H9 (cell line): ENCODE measurements at regions not wholly inside any gene's neighbourhood (a gene's known extent, or its start where the extent isn't known, plus 50 kb on each side); places are given as distances from the start of the nearest gene placed in this dataset.

Experiments used
- DNase-seq: peaks from one replicate; pipeline ENCODE4 v3.0.0-alpha.2; 2017
- H2AFZ ChIP-seq: one replicate; pipeline ENCODE4 v1.6.1; 2013; ENCODE audit warnings: mild to moderate bottlenecking, low read length, control low read depth, moderate library complexity
- H2AK5ac ChIP-seq: 2 replicates; pipeline ENCODE4 v1.6.1; 2013; ENCODE audit warnings: low read length, control low read depth, mixed read lengths; ENCODE audit not compliant: insufficient read length
- H2BK120ac ChIP-seq: one replicate; pipeline ENCODE4 v1.6.1; 2013; ENCODE audit warnings: low read depth, mild to moderate bottlenecking, low read length, control low read depth, inconsistent platforms; ENCODE audit not compliant: poor library complexity, severe bottlenecking
- H2BK12ac ChIP-seq: 2 replicates; pipeline ENCODE4 v1.6.1; 2013; ENCODE audit warnings: low read length, control low read depth, mixed read lengths, low read depth; ENCODE audit not compliant: insufficient read length
- H2BK15ac ChIP-seq: 2 replicates; pipeline ENCODE4 v1.6.1; 2013; ENCODE audit warnings: low read depth, low read length, control low read depth
- H2BK20ac ChIP-seq: one replicate; pipeline ENCODE4 v1.6.1; 2013; ENCODE audit warnings: low read depth, mild to moderate bottlenecking, low read length, control low read depth, inconsistent platforms; ENCODE audit not compliant: poor library complexity, severe bottlenecking
- H2BK5ac ChIP-seq: 2 replicates; pipeline ENCODE4 v1.6.1; 2013; ENCODE audit warnings: low read length, control low read depth, mixed read lengths; ENCODE audit not compliant: insufficient read length
- H3K14ac ChIP-seq: 2 replicates; pipeline ENCODE4 v1.6.1; 2013; ENCODE audit warnings: low read length, control low read depth; ENCODE audit not compliant: insufficient read depth
- H3K18ac ChIP-seq: 2 replicates; pipeline ENCODE4 v1.6.1; 2013; ENCODE audit warnings: low read depth, mild to moderate bottlenecking, mixed read lengths, low read length, control low read depth; ENCODE audit not compliant: insufficient read length
- H3K23ac ChIP-seq: 2 replicates; pipeline ENCODE4 v1.6.1; 2013; ENCODE audit warnings: low read length, control low read depth, mixed read lengths, low read depth; ENCODE audit not compliant: insufficient read length
- H3K23me2 ChIP-seq: 2 replicates; pipeline ENCODE4 v1.6.1; 2013; ENCODE audit warnings: low read depth, mild to moderate bottlenecking, mixed read lengths, low read length, control low read depth; ENCODE audit not compliant: insufficient read length, poor library complexity, severe bottlenecking
- H3K27ac ChIP-seq: 2 replicates; pipeline ENCODE4 v1.5.1; 2013; ENCODE audit warnings: low read length, control low read depth, mixed read lengths, low read depth; ENCODE audit not compliant: insufficient read length
- H3K27me3 ChIP-seq: 2 replicates; pipeline ENCODE4 v1.6.1; 2013; ENCODE audit warnings: low read length, control low read depth, inconsistent platforms; ENCODE audit not compliant: insufficient read depth
- H3K4ac ChIP-seq: 2 replicates; pipeline ENCODE4 v1.6.1; 2013; ENCODE audit warnings: low read depth, mild to moderate bottlenecking, control low read depth, inconsistent platforms, low read length, moderate library complexity
- H3K4me1 ChIP-seq: 2 replicates; pipeline ENCODE4 v1.6.1; 2013; ENCODE audit warnings: low read length, control low read depth, inconsistent platforms; ENCODE audit not compliant: insufficient read depth
- H3K4me2 ChIP-seq: 2 replicates; pipeline ENCODE4 v1.6.1; 2013; ENCODE audit warnings: low read length, control low read depth, mixed read lengths; ENCODE audit not compliant: insufficient read length, insufficient read depth
- H3K56ac ChIP-seq: 2 replicates; pipeline ENCODE4 v1.6.1; 2013; ENCODE audit warnings: low read depth, mild to moderate bottlenecking, mixed read lengths, low read length, control low read depth; ENCODE audit not compliant: insufficient read length
- H3K79me1 ChIP-seq: 2 replicates; pipeline ENCODE4 v1.6.1; 2013; ENCODE audit warnings: low read depth, mild to moderate bottlenecking, moderate library complexity, low read length, control low read depth, inconsistent platforms; ENCODE audit not compliant: insufficient read depth, poor library complexity, severe bottlenecking
- H3K79me2 ChIP-seq: 2 replicates; pipeline ENCODE4 v1.6.1; 2013; ENCODE audit warnings: low read length, control low read depth, inconsistent platforms; ENCODE audit not compliant: insufficient read depth
- H3K9ac ChIP-seq: 2 replicates; pipeline ENCODE4 v1.6.1; 2013; ENCODE audit warnings: low read length, control low read depth, mixed read lengths; ENCODE audit not compliant: insufficient read length; ENCODE audit errors: extremely low read depth
- H3K9me3 ChIP-seq: one replicate; pipeline ENCODE4 v1.6.1; 2013; ENCODE audit warnings: low read depth, low read length, inconsistent platforms; ENCODE audit not compliant: control insufficient read depth
- H3T11ph ChIP-seq: one replicate; pipeline ENCODE4 v1.6.1; 2013; ENCODE audit warnings: mild to moderate bottlenecking, low read length, control low read depth, inconsistent platforms
- H4K20me1 ChIP-seq: one replicate; pipeline ENCODE4 v1.6.1; 2013; ENCODE audit not compliant: control insufficient read depth, insufficient read length, insufficient read depth
- H4K5ac ChIP-seq: 2 replicates; pipeline ENCODE4 v1.6.1; 2013; ENCODE audit warnings: low read depth, mild to moderate bottlenecking, mixed read lengths, low read length, control low read depth; ENCODE audit not compliant: insufficient read length
- H4K8ac ChIP-seq: replicated peaks from 2 replicates; pipeline ENCODE4 v1.6.1; 2013; ENCODE audit warnings: low read length, control low read depth, mixed read lengths, low read depth; ENCODE audit not compliant: insufficient read length
- H4K91ac ChIP-seq: 2 replicates; pipeline ENCODE4 v1.6.1; 2013; ENCODE audit warnings: low read depth, mild to moderate bottlenecking, moderate library complexity, mixed read lengths, low read length, control low read depth; ENCODE audit not compliant: insufficient read length
- H3K27ac Mint-ChIP-seq, 3 experiments: 2 replicates in 2 of 3; 3 replicates in 1 of 3; pipeline ENCODE4 v1.8.0; 2020 to 2021; ENCODE audit warnings: mixed read lengths in 3 of 3, mild to moderate bottlenecking in 1 of 3, moderate library complexity in 1 of 3
- H3K27me3 Mint-ChIP-seq: 2 replicates; pipeline ENCODE4 v1.8.0; 2021; ENCODE audit warnings: low read depth, mild to moderate bottlenecking, moderate library complexity, mixed read lengths
- H3K36me3 Mint-ChIP-seq, 3 experiments: 2 replicates in 2 of 3; 3 replicates in 1 of 3; pipeline ENCODE4 v1.8.0; 2020 to 2021; ENCODE audit warnings: low read depth in 3 of 3, mixed read lengths in 3 of 3; ENCODE audit not compliant: insufficient read depth in 1 of 3
- H3K4me1 Mint-ChIP-seq, 2 experiments: 2 replicates each; pipeline ENCODE4 v1.8.0; 2020; ENCODE audit warnings: mixed read lengths in 2 of 2
- H3K4me3 Mint-ChIP-seq, 2 experiments: 2 replicates in 1 of 2; 3 replicates in 1 of 2; pipeline ENCODE4 v1.8.0; 2020 to 2021; ENCODE audit warnings: mild to moderate bottlenecking in 2 of 2, mixed read lengths in 2 of 2, moderate library complexity in 1 of 2
- H3K9me3 Mint-ChIP-seq, 2 experiments: 2 replicates in 1 of 2; 3 replicates in 1 of 2; pipeline ENCODE4 v1.8.0; 2020; ENCODE audit warnings: mild to moderate bottlenecking in 2 of 2, mixed read lengths in 2 of 2, moderate library complexity in 1 of 2
- WGBS: extraction: QIAGEN DNeasy Blood & Tissue Kit; methylation state at CpG from one replicate; pipeline ENCODE4 v1.1.7; 2013; ENCODE audit warnings: missing lambda C conversion rate, low lambda C conversion rate, mixed read lengths; ENCODE audit not compliant: insufficient read length; ENCODE audit errors: extremely low coverage; 5-methylcytosine and 5-hydroxymethylcytosine counted together
- TF ChIP-seq, protein P1 (sequence below): fragments of 200-600 bp; sonication (generic); conservative IDR thresholded peaks from 3 replicates; pipeline ENCODE4 v1.8.0; 2021; ENCODE audit warnings: antibody characterized with exemption, mild to moderate bottlenecking

DNA sequence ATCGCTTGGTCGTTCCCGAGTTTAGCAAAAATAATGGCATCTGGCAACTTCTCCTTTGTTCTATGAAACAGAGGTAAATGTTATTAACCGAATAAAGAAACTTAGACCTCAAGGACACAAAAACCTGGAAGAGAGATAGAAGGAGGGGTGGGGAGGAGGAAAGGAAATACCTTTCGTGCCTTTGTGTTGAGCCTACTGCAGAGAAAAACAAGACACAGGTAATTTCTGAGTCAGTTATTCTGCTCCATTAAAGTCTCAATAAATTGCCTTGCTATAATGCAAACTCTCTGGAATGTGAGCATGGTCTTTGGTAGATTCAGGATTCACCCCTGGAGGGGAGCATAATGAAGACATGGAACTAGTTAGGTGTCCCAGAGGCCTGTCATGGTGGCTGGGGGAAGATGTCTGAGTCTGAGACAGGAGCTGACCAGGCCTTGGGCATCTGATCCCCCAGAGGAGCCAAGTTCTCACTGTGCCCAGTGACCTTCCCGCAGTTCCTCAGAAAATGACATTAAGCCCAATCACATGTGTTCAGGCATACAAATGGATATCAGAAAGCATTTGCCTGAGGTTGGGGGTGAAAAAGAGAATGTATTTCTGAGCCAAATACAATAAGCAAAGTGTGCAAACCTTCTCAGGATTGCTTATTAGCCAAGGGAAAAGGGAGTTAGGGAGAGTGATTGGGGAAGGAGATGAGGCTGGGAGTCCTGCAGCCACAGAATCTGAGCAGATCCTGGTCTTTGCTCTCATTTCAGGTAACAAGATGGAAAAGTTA, 72.6 kb upstream of the CADM1 start:
- H3K27me3 ChIP-seq = no peaks in the 10 kb centered on the region
- H4K91ac ChIP-seq = no peak overlapping the region
- H3K4ac ChIP-seq = no peak overlapping the region
- TF ChIP-seq, protein P1, sequence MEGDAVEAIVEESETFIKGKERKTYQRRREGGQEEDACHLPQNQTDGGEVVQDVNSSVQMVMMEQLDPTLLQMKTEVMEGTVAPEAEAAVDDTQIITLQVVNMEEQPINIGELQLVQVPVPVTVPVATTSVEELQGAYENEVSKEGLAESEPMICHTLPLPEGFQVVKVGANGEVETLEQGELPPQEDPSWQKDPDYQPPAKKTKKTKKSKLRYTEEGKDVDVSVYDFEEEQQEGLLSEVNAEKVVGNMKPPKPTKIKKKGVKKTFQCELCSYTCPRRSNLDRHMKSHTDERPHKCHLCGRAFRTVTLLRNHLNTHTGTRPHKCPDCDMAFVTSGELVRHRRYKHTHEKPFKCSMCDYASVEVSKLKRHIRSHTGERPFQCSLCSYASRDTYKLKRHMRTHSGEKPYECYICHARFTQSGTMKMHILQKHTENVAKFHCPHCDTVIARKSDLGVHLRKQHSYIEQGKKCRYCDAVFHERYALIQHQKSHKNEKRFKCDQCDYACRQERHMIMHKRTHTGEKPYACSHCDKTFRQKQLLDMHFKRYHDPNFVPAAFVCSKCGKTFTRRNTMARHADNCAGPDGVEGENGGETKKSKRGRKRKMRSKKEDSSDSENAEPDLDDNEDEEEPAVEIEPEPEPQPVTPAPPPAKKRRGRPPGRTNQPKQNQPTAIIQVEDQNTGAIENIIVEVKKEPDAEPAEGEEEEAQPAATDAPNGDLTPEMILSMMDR = no peak
- H3K18ac ChIP-seq = no peak overlapping the region
- WGBS = no CpG with 5 or more reads among the region's 6 CpGs
- Mint-ChIP-seq H3K27me3 (peaks cover 19% of the 10 kb centered on the region), H3K9me3 (peaks cover 0 to 2% of the 10 kb centered on the region in 2 experiments; a peak in 1 of 5 replicates), H3K4me1 (peaks cover 24 to 28% of the 10 kb centered on the region in 2 experiments), H3K36me3 (no peaks in the 10 kb centered on the region), H3K4me3 (no peak overlapping the region), H3K27ac (no peak overlapping the region)
- no peak for DNase-seq
- no peaks in the 10 kb centered on the region for H3K79me1 ChIP-seq
- no peak overlapping the region for H3K4me2 ChIP-seq
- no peak overlapping the region for H3K27ac ChIP-seq
- H3K9ac ChIP-seq = no peak overlapping the region
- no peak overlapping the region for H3K14ac ChIP-seq
- H2BK120ac ChIP-seq = no peak overlapping the region
- H4K20me1 ChIP-seq = no peaks in the 10 kb centered on the region
- no peaks in the 10 kb centered on the region for H3K79me2 ChIP-seq
- H4K8ac ChIP-seq = no peak overlapping the region
- no peak overlapping the region for H3T11ph ChIP-seq
- H3K4me1 ChIP-seq = peaks cover 15% of the 10 kb centered on the region
- H3K9me3 ChIP-seq = no peaks in the 10 kb centered on the region
- H2AK5ac ChIP-seq = no peak overlapping the region
- no peak overlapping the region for H4K5ac ChIP-seq
- H2BK15ac ChIP-seq = no peak overlapping the region
- no peaks in the 10 kb centered on the region for H3K23me2 ChIP-seq
- no peak overlapping the region for H2BK12ac ChIP-seq
- no peak overlapping the region for H2AFZ ChIP-seq
- no peak overlapping the region for H3K56ac ChIP-seq
- no peak overlapping the region for H2BK5ac ChIP-seq
- H3K23ac ChIP-seq = no peak overlapping the region
- H2BK20ac ChIP-seq = no peak overlapping the region
